ENCODE measurements at regions not wholly inside any gene's neighbourhood (a gene's known extent, or its start where the extent isn't known, plus 50 kb on each side); places are given as distances from the start of the nearest gene placed in this dataset.
A peak's percentile ranks its signal among the peaks of the same experiment; 100 is the strongest.

DNA sequence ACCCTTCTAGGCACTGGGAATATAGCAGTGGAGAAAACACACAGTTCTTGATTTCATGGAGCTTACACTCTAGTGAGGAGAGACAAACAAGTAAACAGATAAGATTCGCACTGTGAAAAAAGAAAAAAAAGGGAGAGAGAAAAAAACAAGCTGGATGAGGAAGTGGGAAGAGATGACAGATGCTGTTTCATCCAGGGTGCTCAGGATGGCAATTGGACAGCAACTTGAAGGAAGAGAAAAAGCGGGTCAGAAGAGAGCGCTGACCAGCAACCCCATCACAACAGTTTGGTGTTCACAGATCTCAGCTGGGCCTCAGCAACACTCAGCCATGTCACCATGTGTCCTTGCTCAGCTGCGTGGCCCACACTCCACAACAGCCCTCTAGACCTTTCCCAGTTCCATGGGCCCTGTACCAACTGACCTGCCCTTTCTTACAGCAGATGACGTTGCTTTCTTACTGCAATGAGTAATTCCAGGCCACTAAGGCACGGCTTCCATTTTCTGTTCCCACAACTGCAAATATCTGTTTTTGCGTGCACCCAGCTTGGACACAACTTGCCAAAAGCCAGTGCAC, 230.8 kb downstream of the MEX3B start:
- H3K36me3 ChIP-seq (ENCODE audit: control insufficient read depth, insufficient read depth, low read length): no peaks in the 10 kb centered on the region
- no peak for TF ChIP-seq TCF7L2 (IDR thresholded peaks at IDR 0.05; ENCODE audit: low read depth, low read length)
- TF ChIP-seq, protein P1, sequence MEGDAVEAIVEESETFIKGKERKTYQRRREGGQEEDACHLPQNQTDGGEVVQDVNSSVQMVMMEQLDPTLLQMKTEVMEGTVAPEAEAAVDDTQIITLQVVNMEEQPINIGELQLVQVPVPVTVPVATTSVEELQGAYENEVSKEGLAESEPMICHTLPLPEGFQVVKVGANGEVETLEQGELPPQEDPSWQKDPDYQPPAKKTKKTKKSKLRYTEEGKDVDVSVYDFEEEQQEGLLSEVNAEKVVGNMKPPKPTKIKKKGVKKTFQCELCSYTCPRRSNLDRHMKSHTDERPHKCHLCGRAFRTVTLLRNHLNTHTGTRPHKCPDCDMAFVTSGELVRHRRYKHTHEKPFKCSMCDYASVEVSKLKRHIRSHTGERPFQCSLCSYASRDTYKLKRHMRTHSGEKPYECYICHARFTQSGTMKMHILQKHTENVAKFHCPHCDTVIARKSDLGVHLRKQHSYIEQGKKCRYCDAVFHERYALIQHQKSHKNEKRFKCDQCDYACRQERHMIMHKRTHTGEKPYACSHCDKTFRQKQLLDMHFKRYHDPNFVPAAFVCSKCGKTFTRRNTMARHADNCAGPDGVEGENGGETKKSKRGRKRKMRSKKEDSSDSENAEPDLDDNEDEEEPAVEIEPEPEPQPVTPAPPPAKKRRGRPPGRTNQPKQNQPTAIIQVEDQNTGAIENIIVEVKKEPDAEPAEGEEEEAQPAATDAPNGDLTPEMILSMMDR (IDR thresholded peaks at IDR 0.05): no peak
- TF ChIP-seq POLR2AphosphoS5 (IDR thresholded peaks at IDR 0.05; ENCODE audit: low read depth, low read length): no peak
- TF ChIP-seq SIN3A (IDR thresholded peaks at IDR 0.05; ENCODE audit: borderline replicate concordance, insufficient read depth, low read depth, low read length): no peak
- TF ChIP-seq, protein P2, sequence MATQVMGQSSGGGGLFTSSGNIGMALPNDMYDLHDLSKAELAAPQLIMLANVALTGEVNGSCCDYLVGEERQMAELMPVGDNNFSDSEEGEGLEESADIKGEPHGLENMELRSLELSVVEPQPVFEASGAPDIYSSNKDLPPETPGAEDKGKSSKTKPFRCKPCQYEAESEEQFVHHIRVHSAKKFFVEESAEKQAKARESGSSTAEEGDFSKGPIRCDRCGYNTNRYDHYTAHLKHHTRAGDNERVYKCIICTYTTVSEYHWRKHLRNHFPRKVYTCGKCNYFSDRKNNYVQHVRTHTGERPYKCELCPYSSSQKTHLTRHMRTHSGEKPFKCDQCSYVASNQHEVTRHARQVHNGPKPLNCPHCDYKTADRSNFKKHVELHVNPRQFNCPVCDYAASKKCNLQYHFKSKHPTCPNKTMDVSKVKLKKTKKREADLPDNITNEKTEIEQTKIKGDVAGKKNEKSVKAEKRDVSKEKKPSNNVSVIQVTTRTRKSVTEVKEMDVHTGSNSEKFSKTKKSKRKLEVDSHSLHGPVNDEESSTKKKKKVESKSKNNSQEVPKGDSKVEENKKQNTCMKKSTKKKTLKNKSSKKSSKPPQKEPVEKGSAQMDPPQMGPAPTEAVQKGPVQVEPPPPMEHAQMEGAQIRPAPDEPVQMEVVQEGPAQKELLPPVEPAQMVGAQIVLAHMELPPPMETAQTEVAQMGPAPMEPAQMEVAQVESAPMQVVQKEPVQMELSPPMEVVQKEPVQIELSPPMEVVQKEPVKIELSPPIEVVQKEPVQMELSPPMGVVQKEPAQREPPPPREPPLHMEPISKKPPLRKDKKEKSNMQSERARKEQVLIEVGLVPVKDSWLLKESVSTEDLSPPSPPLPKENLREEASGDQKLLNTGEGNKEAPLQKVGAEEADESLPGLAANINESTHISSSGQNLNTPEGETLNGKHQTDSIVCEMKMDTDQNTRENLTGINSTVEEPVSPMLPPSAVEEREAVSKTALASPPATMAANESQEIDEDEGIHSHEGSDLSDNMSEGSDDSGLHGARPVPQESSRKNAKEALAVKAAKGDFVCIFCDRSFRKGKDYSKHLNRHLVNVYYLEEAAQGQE (IDR thresholded peaks at IDR 0.05; ENCODE audit: insufficient read depth in 1 of 2, low read depth in 2 of 2, low read length in 1 of 2): no peak
- POLR2A ChIA-PET: no interaction called here
- CTCF ChIA-PET: no interaction called here
- no peak overlapping the region for H3K4me3 ChIP-seq (ENCODE audit: low read depth in 2 of 2, low read length in 2 of 2)
- H3K9me3 ChIP-seq (ENCODE audit: control insufficient read depth, insufficient read depth, low read depth, low read length): no peaks in the 10 kb centered on the region
- no peak overlapping the region for H3K27ac ChIP-seq (ENCODE audit: low read length)
- no peaks in the 10 kb centered on the region for H3K4me1 ChIP-seq (ENCODE audit: control insufficient read depth, insufficient read depth, low read length)
- in situ Hi-C loops (cut with HindIII; ENCODE audit: low pct_unique_long_range_greater_than_20kb, low sequenced_read_pairs): no loop called here
- intact Hi-C loops (cut with micrococcal nuclease; ENCODE audit: unreplicated experiment): no loop called here
- no TSS peak for BruUV-seq (replicated peaks)
- no peak for DNase-seq (ENCODE audit: low read depth, low spot score)
- no peak for ATAC-seq
- H3K27me3 ChIP-seq (ENCODE audit: control insufficient read depth, insufficient read depth, low read length): no peaks in the 10 kb centered on the region; the same call in 1 of the 2 replicates

DNA sequence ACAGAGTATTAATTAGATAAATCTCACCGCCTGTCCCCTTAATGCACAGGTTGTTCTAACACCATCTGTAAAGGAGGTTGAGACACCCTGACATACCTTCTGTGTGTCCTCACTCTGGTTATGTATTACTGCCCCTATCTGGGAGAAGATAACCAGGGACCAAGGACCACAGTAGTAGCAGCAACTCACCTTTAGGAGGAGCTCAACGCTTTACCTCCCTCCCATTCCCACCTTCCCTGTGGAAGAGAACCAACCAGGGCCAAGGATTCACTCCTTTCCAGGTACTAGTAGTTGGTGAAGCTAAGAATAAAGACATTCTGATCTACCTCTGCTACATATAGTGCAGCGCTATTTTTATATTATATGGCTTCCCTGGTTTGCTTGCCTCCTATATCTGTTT, 232.6 kb downstream of the MEX3B start:
- intact Hi-C loops (cut with micrococcal nuclease; ENCODE audit: unreplicated experiment): no loop called here
- ChIA-PET CTCF (no interaction called here), POLR2A (no interaction called here)
- Histone ChIP-seq H3K4me1 (ENCODE audit: control insufficient read depth, insufficient read depth, low read length) (no peaks in the 10 kb centered on the region), H3K9me3 (ENCODE audit: control insufficient read depth, insufficient read depth, low read depth, low read length) (no peaks in the 10 kb centered on the region), H3K36me3 (ENCODE audit: control insufficient read depth, insufficient read depth, low read length) (no peaks in the 10 kb centered on the region), H3K27ac (ENCODE audit: low read length) (no peak overlapping the region), H3K27me3 (ENCODE audit: control insufficient read depth, insufficient read depth, low read length) (no peaks in the 10 kb centered on the region), H3K4me3 (ENCODE audit: low read depth in 2 of 2, low read length in 2 of 2) (no peak overlapping the region)
- ATAC-seq: no peak
- DNase-seq (ENCODE audit: low read depth, low spot score): no peak
- in situ Hi-C loops (cut with HindIII; ENCODE audit: low pct_unique_long_range_greater_than_20kb, low sequenced_read_pairs): no loop called here
- no TSS peak for BruUV-seq (replicated peaks)
- TF ChIP-seq, protein P2 (IDR thresholded peaks at IDR 0.05; ENCODE audit: insufficient read depth in 1 of 2, low read depth in 2 of 2, low read length in 1 of 2): no peak
- TF ChIP-seq TCF7L2 (IDR thresholded peaks at IDR 0.05; ENCODE audit: low read depth, low read length) (no peak), POLR2AphosphoS5 (IDR thresholded peaks at IDR 0.05; ENCODE audit: low read depth, low read length) (no peak), SIN3A (IDR thresholded peaks at IDR 0.05; ENCODE audit: borderline replicate concordance, insufficient read depth, low read depth, low read length) (no peak)
- TF ChIP-seq, protein P1 (IDR thresholded peaks at IDR 0.05): peak; percentile 12; the same call in 1 of the 2 replicates
